HFF-Myc (cell line): ENCODE measurements at regions not wholly inside any gene's neighbourhood (a gene's known extent, or its start where the extent isn't known, plus 50 kb on each side); places are given as distances from the start of the nearest gene placed in this dataset.

Experiments used
- DNase-seq: peaks from one replicate; pipeline ENCODE4 v3.0.0-alpha.2; 2011; ENCODE audit warnings: low read depth; ENCODE audit errors: extremely low read depth
- H3K4me3 ChIP-seq: replicated peaks from 2 replicates; pipeline ENCODE4 v1.5.1; 2011; ENCODE audit warnings: low read depth, mild to moderate bottlenecking, control low read depth, low read length
- TF ChIP-seq, protein P1 (sequence below): IDR thresholded peaks from 2 replicates; pipeline ENCODE4 v1.5.1; 2012; ENCODE audit warnings: mild to moderate bottlenecking, low read depth, low read length, control low read depth; ENCODE audit errors: missing control alignments

DNA sequence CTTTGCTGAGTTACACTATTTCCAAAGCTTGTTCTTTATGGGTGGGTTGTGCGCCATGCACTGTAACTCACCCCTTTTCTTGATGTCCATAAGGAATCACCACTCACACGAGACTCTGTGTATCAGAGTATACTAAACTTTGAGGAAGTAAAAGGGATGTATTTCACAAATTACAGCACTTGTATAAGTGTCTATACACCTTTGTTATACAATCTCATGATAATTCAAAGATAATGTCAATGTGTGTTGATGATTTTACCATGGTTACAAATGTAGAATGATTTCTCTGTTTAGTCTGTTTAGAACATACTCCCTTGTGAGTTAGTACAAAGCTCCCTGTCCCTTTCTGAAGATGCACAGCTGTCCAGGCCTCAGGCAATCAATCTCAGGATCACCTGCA lies 922.2 kb upstream of the MAP3K7 start:
- no peak overlapping the region for H3K4me3 ChIP-seq
- TF ChIP-seq, protein P1, sequence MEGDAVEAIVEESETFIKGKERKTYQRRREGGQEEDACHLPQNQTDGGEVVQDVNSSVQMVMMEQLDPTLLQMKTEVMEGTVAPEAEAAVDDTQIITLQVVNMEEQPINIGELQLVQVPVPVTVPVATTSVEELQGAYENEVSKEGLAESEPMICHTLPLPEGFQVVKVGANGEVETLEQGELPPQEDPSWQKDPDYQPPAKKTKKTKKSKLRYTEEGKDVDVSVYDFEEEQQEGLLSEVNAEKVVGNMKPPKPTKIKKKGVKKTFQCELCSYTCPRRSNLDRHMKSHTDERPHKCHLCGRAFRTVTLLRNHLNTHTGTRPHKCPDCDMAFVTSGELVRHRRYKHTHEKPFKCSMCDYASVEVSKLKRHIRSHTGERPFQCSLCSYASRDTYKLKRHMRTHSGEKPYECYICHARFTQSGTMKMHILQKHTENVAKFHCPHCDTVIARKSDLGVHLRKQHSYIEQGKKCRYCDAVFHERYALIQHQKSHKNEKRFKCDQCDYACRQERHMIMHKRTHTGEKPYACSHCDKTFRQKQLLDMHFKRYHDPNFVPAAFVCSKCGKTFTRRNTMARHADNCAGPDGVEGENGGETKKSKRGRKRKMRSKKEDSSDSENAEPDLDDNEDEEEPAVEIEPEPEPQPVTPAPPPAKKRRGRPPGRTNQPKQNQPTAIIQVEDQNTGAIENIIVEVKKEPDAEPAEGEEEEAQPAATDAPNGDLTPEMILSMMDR: no peak
- no peak for DNase-seq

DNA sequence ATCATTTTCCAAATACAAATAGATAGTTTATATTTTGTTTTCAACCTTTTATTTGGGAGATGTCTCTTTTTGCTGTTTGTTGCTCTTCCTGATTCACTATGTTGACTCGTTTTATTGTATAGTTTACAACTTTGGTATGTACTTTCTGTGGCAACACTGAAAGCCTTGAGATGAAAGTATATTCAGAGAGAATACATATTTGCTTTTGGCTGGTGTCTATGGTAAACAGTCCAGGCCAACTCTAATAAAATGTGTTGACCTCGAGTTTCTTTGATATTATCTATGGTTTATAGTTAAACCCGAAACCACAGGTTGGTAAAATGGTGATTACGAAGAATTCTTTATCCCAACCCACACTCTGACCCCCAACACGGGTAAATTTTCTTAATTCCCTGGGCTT lies 919.6 kb upstream of the MAP3K7 start:
- TF ChIP-seq, protein P1: no peak
- DNase-seq: no peak

DNA sequence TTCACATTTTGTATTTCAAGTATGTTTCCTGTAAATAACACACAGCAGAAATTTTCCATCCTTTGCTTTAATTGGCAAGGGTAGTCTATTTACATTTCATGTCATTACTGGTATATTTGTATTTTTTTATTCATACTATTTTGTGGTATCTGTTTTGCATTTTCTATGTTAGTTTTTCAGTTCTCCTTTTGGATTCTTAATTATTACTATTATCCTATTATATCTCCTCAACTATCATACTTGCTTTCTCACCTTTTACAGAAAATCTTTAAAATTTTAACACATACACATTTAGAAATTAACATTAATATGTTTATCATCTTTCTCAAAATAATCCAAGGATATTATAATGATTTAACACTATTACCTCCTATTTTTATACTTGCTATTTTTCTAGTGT lies 918.3 kb upstream of the MAP3K7 start:
- TF ChIP-seq, protein P1: no peak
- no peak for DNase-seq

More for the DNA sequence above, 919.6 kb upstream of the MAP3K7 start:
- no peak overlapping the region for H3K4me3 ChIP-seq

DNA sequence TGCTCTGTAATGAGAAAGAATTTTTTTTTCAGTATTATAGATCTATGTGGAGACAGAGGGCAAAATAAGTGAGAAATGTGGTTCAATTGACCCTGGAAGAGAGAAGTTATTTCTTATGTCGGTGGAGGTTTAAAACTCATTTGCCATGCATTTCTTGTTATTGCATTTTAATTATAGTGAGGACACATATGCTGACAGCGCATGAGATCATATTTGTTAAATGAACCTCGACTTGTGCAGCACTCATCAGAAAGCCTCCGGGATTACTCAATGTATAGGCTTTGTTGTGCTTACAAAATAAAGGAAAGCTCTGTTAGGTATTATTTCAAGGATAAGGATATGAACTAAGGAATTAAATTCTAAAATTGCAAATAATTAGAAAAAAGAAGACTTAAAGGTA lies 915.1 kb upstream of the MAP3K7 start:
- DNase-seq: no peak
- H3K4me3 ChIP-seq: no peak overlapping the region
- TF ChIP-seq, protein P1: no peak

More for the DNA sequence above, 918.3 kb upstream of the MAP3K7 start:
- H3K4me3 ChIP-seq: no peak overlapping the region

DNA sequence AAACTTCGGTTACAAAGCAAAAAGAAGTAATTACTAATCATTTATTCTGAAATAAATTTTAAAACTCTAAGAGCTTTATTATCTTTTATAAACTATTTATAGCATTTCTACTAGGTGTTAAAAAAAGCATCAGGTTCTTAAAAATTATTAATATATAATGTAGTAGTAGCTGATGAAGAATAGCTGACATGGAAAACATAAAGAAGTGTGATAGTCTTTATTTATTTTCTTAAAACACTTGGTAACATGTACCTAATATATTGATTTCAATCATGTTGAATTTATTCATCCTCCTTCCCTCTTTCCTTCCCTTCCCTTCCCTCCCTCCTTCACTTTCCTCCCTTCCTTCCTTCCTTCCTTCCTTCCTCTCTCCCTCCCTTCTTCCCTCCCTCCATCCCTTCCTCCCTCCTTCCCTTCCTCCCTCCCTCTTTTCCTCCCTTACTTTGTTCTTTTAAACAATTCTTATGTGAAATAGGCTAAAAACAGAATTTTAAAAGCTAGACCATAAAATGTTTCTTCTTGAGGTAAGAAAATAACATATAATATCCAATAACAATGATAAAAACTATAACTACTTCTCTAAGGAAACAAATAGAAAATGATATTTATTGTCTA lies 913.9 kb upstream of the MAP3K7 start:
- TF ChIP-seq, protein P1: no peak
- no peak for DNase-seq
- H3K4me3 ChIP-seq: no peak overlapping the region

DNA sequence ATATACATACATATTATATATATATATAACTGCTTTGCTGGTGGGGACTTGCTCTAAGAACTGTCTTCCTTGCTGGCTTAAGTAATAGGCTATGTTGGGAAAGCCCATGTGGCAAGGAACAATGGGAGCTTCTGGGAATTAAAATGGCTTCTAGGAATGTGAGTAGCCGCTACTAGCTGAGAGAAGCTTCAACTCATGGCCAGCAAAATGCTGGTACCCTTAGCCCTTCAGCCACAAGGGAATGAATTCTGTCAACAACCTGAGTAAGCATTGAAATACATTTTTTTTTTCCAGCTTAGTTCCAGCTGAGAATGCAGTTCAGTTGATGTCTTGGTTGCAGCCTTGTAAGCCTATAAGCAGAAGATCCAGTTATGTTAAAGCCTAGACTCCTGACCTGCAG lies 911.7 kb upstream of the MAP3K7 start:
- no peak for DNase-seq
- H3K4me3 ChIP-seq: no peak overlapping the region
- TF ChIP-seq, protein P1: no peak

DNA sequence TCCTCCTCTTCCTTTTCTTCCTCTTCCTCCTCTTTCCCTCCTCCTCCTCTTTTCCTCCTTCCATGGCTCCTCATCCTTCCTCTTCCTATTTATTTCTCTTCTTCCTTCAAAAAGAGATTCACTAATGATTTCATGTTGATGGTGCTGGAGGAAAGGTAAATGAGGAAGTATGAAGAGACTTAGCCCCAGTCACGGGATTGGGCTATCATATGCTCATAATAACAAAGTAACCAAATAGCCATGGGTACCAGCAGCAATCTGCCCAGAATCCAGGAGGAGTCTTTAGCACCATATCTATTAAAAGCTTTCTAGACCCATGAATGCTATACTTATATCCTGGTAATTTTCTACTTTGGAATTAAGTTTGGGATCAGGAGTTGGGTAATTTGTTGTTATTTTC lies 910.9 kb upstream of the MAP3K7 start:
- H3K4me3 ChIP-seq: no peak overlapping the region
- DNase-seq: no peak
- TF ChIP-seq, protein P1: no peak
